HG02588 (cell line): ENCODE measurements at regions not wholly inside any gene's neighbourhood (a gene's known extent, or its start where the extent isn't known, plus 50 kb on each side); places are given as distances from the start of the nearest gene placed in this dataset.
"Not testable (repeated sequence)": the region's sequence is repeated elsewhere in the genome, so short reads cannot be mapped to it uniquely, and the experiment has no call there.

Source experiments
- ATAC-seq: cut with Tn5 transposase; IDR thresholded peaks from one replicate; pipeline ENCODE4 v1.9.1; 2021; ENCODE audit warnings: mild to moderate bottlenecking, moderate library complexity; ENCODE audit not compliant: unreplicated experiment

DNA sequence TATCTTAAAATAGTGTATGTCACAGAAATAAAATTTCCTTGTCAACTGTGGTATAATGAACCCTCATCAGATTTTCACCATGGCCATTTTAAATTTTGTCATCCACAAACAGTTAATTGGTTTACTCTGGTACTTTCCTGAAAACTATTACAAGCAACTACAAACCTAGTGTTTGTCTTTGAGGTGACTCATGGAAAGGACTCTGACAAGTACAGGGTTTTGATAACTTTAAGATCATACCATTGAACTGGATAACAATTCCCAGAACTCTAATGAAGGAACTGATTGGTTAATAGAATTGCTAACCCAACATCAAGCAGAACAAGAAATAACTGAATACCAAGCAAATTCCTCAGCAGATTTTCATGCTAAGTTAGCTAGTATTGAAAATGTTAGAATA, 237.7 kb upstream of the IPO5 start:
- ATAC-seq, result no peak

DNA sequence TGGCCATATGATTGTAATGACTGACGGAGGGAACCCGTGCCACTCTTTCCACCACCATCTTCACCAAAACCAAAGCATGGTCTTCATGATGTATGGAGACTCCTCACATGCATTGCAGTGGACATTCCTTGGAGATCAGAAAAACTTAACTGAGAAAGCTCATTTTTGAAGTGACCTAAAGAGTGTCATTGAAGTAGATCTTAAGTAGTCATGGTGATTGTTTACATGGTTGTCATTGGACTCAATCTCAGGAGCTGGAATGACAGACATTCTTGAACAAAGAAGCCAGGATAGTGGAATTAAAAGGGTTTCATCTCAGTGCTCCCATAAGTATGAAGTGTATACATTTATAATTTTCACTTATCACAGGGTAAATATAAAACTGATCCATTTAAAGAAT, 236.7 kb upstream of the IPO5 start:
- ATAC-seq, result no peak

DNA sequence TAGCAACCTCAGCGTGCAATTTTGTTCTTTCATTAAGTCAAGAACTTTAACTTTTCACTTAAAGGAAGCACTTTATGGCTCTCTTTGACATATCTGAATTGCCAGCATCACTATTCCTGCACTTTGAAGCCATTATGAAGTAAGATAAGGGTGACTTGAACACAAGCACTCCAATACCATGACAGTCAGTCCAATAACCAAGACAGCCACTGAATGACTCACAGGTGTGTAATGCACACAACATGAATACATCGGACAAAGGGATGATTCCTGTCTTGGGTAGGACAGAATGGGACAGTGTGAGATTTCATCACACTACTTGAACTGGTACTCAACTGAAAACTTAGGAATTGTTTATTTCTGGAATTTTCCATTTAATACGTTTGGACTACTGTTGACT, 233.7 kb upstream of the IPO5 start:
- no peak for ATAC-seq

DNA sequence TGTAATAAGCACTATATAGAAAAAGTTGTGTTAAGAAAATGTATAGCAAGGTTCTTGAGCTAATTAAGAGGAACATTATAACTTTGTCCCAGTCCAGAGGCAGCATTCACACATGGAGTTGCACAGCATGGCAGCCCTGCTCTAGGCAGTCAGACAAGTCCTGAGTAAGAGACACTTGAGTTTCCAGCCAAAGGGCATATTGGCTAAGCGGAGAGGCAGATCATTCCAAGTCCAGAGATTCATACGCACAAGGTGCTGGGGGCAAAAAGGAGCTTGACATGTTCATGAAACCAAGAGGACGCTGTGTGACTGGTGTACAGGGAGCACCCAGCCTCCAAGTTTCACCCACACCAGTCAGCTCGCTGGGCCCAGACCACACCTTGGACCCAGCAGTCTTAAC, 232.6 kb upstream of the IPO5 start:
- ATAC-seq, result no peak

DNA sequence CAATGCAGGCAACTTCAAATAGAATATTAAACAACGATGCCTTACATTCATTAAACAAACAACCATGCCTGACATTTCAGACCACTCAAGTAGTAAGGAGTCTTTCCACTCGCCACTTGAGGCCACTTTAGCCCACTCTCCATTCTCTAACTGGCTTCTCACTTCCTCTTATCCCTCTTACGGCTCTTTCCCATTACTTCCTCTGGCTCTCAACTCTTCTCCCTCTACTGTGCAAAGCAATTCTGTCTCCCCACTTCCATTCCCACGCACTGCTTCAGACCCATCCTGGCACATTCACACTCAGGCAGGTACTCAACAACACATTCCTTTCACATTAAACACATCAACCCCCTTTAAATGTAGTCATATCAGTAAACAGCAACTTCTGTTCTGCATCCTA, 229.8 kb upstream of the IPO5 start:
- no peak for ATAC-seq

DNA sequence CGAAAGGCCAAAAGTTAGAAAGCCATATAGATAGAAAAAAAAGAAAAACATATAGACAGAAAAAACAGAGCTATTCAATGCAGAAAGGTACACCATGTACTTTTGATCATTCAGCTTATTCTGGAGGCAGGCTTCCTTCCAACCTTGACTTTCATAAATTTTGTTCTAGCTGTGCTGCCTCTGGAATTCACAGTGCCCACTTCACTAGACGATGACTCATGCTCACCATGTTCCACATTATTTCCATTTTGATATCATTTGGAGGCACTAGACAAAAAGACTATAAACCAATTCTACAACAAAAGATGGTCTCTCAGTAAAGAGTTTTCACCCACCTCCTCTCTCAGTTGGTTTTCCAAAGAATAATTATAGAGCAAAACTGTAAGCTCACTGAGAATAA, 229.0 kb upstream of the IPO5 start:
- no peak for ATAC-seq

DNA sequence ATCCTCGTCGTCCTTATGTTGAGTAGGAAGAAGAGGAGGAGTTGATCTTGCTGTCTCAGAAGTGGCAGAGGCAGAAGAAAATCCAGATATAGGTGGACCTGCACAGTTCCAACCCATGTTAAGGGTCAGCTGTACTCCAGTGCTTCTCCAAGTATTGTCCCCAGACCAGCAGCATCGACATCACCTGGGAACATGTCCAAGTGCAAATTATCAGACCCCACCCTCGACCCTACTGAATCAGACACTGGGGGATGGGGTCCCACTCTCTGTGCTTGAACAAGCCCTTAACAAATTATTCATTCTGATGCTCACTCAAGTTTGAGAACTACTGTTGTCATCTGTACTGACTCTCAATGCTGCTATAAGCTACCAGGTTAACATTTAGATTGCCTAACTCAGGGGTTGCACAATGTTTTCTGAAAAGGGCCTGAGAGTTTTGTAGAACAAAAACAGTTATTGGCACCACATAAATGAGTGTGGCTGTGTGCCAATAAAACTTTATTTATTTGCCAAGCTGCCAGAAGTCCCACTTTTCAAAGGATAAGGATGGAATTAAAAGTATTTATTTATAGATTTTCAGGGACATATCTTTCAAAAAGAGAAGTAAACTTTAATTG, 226.7 kb upstream of the IPO5 start:
- ATAC-seq, result no peak

DNA sequence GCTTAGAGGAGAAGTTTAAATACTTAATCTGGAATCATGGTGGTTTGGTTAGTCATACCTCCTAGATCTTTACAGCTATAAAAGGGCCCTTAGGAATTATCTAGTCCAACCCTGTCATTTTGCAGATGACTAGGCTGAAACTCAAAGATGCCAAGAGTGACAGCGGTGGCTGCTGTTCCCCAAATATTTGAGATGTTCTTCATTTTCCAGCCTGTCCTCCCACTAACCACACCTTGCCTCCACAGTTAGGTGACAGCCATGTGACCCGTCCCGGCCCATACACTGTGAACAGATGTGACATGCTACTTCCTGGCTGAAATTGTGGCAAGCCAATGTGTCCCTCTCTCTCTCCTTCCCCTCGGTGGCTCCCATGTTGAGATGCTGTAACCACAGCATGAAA, 225.5 kb upstream of the IPO5 start:
- ATAC-seq, result no peak

DNA sequence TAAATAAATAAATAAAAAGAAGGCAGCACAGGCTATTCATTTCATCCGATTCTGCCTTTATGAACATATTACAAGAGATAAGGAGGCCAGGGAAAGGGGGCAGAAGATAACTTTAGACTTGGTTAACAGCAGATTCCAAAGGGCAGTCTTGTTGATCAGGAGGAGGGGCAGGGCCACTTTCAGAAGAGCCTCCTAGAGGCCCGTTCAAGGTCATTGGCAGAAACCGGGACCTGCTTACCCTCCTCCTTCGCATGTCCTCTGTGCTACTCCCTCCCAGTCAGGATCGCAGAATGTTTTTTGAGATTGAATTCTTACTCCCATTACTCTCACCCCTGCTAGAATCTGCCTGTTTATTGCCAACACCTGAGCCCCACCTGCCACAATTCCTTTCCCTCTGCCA, 217.0 kb upstream of the IPO5 start:
- ATAC-seq, result no peak

DNA sequence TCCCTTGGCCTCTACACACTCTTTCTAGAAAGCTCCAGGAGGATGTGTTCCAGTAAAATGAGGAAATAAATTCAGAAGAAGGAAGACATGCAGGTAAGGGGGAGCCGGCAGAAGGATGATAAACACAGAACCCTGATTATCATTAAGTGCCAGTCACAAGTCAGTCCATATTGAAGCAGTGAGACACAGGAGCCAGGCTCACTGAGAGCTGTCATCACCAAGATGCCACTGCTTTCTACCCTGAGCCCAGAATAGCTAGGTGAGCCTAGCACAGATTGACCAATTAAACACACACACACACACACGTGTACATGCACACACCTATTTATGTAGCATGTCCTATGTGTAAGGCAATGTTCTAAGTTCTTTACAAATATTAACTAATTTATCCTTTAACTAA, 211.4 kb upstream of the IPO5 start:
- ATAC-seq, result no peak

DNA sequence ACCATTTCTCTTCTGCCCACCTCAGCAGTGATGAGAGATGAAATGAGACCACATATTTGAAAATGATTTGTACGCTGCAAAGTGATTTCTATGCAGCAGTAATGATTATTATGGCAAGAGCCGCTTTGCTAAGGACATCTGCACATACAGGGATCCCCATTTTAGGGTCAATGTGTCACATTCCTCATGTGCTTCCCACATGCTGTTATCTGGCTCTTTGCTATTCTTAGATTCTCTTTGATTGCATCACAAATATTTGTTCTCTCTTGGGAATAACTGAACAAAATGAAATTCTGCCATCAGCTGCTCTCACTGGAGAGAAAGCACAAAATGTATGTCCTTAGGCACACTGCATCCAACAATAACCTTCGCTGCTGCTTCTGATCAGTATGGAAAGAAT, 209.5 kb upstream of the IPO5 start:
- ATAC-seq, result no peak

DNA sequence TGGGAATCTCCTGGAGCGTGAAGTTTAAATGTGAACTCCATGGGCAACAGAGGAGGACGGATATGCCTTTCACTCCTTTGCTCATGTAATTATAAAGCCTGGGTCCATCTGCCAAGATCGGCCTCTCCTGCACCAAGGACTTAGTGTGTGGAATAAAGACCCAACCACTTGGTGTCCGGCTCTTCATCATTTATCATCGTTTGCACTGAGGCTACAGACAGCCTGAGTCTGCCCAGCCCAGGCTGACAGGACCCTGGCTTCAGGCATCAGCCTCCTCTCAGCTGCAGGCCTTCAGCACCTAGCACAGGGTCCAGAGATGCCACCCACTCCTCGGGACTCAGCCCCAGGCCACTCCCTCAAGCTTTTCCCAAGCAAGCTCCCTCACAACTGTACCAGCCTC, 206.8 kb upstream of the IPO5 start:
- ATAC-seq, result no peak

DNA sequence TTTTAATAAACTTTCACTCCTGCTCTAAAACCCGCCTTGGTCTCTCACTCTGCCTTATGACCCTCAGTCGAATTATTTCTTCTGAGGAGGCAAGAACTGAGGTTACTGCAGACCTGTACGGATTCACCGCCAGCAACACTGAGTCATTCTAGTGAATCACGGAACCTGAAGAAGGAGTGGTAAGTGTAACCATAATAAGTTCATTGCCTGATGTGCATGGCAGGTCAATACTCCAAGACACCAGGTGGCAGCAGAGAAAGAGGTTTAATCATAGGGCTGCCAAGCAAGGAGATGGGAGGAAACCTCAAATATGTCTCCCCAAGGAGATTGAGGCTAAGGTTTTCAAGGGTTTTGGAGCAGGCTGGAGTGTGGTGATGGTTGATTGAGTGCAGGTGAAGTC, 204.3 kb upstream of the IPO5 start:
- no peak for ATAC-seq

DNA sequence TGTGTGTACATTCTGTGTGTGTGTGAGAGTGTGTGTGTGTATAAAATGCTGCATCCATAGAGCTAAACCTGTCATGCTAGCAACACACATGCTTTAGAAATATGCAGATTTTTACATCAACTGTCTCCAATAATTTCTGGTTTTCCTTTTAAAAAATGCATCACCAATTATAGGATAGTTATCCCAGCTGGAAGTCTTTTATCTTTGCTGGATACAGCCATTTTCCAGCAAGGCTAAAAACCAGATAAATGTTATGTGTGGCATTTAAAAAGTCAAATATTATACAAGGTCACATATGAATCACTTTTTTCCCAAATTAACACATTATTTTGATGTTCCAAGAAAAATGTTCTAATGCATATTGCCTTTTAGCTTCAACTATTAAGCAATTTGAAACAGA, 202.0 kb upstream of the IPO5 start:
- ATAC-seq, result no peak

DNA sequence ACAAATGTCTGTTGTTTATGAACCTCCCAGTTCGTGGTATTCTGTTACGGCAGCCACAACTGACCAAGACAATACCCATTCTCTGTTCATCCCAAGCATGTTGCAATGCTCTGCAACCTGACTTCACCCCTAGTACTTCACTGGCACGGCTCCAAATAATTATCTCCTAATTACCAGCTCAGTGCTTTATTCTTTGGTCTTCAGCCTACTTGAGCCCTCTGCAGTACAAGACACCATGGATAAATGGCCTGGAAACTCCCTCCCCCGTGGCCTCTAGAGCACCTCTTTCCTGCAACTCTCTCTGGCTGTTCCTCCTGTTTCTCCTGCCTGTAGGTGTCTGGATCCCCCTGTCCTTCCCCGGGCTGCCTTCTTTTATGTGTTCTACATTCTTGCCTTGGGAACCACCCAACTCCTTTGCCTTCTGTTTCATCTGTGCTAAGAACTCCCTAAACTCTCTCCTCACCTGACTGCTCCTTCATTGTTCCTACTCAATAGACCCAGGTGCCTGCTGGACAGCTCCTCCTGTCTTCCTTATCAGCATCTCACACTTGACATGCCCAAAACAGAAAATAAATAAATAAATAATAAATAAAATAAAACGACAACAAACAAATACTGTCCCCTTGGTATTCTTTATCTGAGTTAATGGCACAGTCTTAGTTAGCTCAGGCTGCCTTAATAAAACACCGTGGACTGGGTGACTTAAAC, 200.4 kb upstream of the IPO5 start:
- no peak for ATAC-seq

DNA sequence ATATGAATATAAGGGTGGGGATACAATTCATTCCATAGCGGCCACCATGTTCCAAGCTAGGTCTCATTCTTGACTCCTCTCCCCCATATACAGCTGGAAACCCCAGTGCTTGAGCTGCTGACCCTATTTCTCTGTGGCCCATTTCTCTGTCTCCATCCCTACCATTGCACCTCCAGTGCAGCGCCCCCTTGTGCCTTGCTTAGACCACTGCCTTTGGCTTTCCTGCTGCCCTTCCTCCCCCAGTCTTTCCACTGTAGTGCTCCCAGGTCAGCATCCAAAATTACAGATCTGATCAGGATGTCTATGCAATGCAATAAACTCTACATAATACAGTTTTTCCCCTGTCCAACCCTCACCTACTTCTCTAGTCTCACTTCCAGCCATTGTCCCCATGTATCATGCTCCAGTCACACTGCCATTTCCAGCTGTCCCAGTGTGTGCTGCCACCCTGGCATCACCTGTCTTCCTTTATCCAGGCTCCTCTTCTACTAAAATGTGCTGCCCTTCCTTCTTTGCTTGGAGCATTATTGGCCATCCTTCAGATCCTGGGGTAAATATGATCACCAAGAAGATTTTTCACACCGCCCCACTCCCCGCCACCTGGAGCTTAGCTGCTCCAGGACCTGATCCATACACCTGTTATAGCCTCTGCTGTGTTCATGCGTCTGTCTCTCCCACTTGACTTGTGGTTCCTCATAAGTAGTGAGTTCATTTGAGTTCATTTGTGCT, 199.4 kb upstream of the IPO5 start:
- no peak for ATAC-seq

DNA sequence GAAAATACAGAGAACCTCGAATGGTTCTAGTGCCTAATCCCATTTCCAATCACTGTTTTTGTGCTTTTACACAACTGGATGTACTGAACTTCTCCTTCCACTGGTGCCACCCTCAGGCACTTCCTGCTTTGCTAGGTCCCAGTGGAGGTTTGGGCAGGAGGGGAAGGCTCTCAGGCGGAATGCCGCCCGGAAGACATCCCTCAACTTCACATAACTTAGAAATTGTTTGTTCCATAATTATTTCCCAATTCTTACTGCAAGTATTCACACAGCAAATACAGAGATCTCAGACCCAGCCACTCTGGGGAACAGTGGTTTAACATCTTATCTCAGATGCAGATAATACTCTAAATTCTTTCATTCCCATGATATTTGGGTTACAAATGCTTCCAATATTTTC, 195.7 kb upstream of the IPO5 start:
- no peak for ATAC-seq

DNA sequence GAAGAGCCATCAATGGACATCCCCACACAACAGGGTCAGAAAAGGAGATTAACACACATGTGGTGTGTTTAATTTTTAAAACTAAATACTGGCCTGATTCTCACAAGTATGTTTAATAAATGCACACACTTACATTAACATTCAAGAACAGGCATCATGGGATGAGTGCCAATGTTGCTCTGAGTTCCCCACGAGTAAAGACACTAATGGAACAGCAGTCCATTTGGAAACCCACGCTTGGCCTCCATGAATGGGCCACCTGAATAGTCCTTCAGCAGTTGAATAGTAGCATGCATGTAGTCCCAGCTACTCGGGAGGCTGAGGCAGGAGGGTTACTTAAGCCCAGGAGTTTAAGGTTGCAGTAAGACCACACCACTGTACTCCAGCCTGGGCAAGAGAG, 195.2 kb upstream of the IPO5 start:
- no peak for ATAC-seq

DNA sequence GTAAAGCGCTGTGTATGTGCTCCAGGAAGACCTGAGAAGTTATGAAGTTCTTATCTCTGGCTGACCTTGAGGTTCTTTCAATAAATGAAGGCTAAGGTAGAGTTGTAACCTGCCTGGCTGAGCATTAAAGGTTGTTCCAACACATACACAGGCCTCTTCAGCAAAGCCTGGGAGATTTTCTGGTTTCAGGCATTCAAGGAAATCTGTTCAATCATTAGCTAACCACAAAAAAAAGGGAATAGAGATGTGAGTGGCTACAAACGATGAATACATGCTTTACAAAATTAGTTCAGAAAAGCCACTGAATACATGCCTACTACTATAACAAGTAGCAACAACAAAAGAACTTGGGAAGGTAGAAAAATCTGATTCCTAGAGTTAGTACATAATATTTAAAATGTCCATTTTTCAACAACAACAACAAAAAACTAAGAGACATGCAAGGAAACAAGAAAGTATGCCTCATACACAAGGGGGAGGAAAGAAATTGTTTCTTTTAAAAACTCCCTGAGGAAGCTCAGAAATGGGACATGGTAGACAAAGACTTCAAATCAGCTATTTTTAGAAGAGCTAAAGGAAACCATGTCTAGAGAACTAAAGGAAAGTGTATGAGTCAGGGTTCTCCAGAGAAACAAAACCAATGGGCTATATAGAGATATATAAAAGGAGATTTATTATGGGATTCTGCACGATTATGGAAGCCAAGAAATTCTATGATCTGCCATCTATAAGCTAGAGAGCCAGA, 191.5 kb upstream of the IPO5 start:
- ATAC-seq, result no peak

DNA sequence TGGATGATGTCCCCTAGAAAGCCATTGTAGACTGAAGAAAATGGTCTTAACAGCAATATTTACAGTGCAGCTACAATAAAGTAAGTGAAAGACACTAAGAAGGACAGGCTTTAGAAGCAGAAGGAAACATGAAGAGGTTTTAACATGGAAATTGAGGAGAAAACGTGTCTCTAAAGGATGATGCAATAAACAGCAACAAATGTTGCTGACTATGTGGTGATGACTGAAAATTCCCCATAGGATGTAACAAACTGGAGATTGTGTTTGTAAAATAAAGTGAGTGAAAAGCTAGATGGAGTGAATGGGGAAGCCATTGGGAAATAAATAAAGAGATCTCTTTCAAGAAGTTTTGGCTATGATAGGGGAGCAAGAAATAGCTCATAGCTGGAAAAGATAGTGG, 186.7 kb upstream of the IPO5 start:
- ATAC-seq, result no peak

DNA sequence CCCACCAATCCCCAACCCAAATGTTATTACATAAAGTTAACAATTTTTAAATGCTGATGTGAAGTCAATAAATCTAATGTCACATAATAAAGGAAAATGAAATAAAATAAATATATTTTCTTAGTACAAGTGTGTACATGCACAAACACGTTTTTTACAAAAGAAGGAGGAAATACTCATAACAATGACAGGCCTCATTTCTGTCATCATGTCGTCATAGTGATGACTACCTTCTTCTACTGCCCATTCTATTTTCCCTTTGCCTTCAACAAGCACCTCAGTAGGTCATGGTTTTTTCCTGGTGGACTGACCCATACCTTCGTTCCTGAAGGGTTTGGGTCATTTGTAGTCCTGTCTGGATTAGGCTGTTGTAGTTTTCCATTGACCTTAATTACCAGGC, 185.3 kb upstream of the IPO5 start:
- ATAC-seq, result no peak

DNA sequence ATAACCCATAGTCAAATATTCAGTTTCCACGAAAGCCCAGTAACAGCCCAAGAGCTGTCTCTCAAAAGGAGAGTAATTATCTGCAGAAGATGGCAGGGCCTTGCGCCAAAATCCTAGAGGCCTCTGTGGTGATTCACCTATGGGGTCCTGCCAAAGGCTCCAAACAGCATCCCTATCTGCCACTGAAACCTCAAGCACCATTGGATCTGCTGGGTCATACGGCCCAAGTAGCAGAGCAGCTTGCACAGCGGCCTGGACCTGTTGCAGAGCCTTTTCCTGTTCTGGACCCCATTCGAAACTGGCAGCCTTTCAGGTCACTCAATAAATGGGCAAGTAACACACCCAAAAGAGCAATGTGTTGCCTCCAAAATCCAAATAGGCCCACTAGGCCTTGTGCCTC, 183.2 kb upstream of the IPO5 start:
- ATAC-seq, result not testable (repeated sequence)
